ENCODE measurements at regions not wholly inside any gene's neighbourhood (a gene's known extent, or its start where the extent isn't known, plus 50 kb on each side); places are given as distances from the start of the nearest gene placed in this dataset.

GRCh38 chr21:34220556-34221195 lies 143.1 kb upstream of the KCNE2 start:
- no peak for DNase-seq
- no peaks in the 10 kb centered on the region for H3K4me1 ChIP-seq
- no peaks in the 10 kb centered on the region for H3K27me3 ChIP-seq
- TF ChIP-seq POLR2AphosphoS5 (IDR thresholded peaks at IDR 0.05) (no peak), CTCF (IDR thresholded peaks at IDR 0.05) (no peak), EP300 (IDR thresholded peaks at IDR 0.05; ENCODE audit: low read depth) (no peak)
- WGBS, 2 donors (ENCODE audit: low coverage in 1 of 2), result 80 to 92% methylated on average over 1 of the region's 1 CpG
- peak overlapping the region in 2 of 4 donors; percentile 10 to 16 for H3K27ac ChIP-seq
- in situ Hi-C loops (cut with MboI; ENCODE audit: low pct_ligation_motif_present in 1 of 4, low pct_unique_long_range_greater_than_20kb in 1 of 4, low sequenced_read_pairs in 3 of 4), result loop anchor here in 1 of 4 donors (25.0 kb wide), 1 partner anchor 283 kb away; no protein-coding TSS in a partner anchor
- H3K4me3 ChIP-seq, result no peak overlapping the region
- no peaks in the 10 kb centered on the region for H3K36me3 ChIP-seq
- intact Hi-C loops (cut with DNase I; ENCODE audit: low total_unique reads), result no loop called here
- no peaks in the 10 kb centered on the region for H3K9me3 ChIP-seq

- Histone ChIP-seq H3K4me1 (no peaks in the 10 kb centered on the region), H3K27me3 (no peaks in the 10 kb centered on the region), H3K9me3 (no peaks in the 10 kb centered on the region), H3K27ac (peak overlapping the region in 2 of 4 donors; percentile 10 to 16), H3K36me3 (no peaks in the 10 kb centered on the region), H3K4me3 (no peak overlapping the region)
- intact Hi-C loops (cut with DNase I; ENCODE audit: low total_unique reads), result no loop called here
- in situ Hi-C loops (cut with MboI; ENCODE audit: low pct_ligation_motif_present in 1 of 4, low pct_unique_long_range_greater_than_20kb in 1 of 4, low sequenced_read_pairs in 3 of 4), result loop anchor here in 1 of 4 donors (25.0 kb wide), 1 partner anchor 284 kb away; no protein-coding TSS in a partner anchor
- no peak for TF ChIP-seq POLR2AphosphoS5 (IDR thresholded peaks at IDR 0.05)
- TF ChIP-seq CTCF (IDR thresholded peaks at IDR 0.05), result no peak
- no peak for TF ChIP-seq POLR2A (IDR thresholded peaks at IDR 0.05)
- WGBS, 2 donors (ENCODE audit: low coverage in 1 of 2), result 75% methylated on average over 8 to 11 of the region's 11 CpGs
- DNase-seq, result no peak
Observed at GRCh38 chr21:34221331-34222030, 142.3 kb upstream of the KCNE2 start.

- no peak overlapping the region for H3K27ac ChIP-seq
- no peak for TF ChIP-seq POLR2AphosphoS5 (IDR thresholded peaks at IDR 0.05)
- no peak for TF ChIP-seq EP300 (IDR thresholded peaks at IDR 0.05; ENCODE audit: low read depth)
- no peak for TF ChIP-seq CTCF (IDR thresholded peaks at IDR 0.05)
- TF ChIP-seq POLR2A (IDR thresholded peaks at IDR 0.05), result no peak
- 67 to 86% methylated on average over 1 to 14 of the region's 14 CpGs for WGBS, 2 donors (ENCODE audit: low coverage in 1 of 2)
- no peaks in the 10 kb centered on the region for H3K4me1 ChIP-seq
- in situ Hi-C loops (cut with MboI; ENCODE audit: low pct_ligation_motif_present in 1 of 4, low pct_unique_long_range_greater_than_20kb in 1 of 4, low sequenced_read_pairs in 3 of 4), result loop anchor here in 1 of 4 donors (25.0 kb wide), 1 partner anchor 285 kb away; no protein-coding TSS in a partner anchor
- no peaks in the 10 kb centered on the region for H3K9me3 ChIP-seq
- no peak for DNase-seq
- no peaks in the 10 kb centered on the region for H3K36me3 ChIP-seq
- no peaks in the 10 kb centered on the region for H3K27me3 ChIP-seq
- H3K4me3 ChIP-seq, result no peak overlapping the region
- intact Hi-C loops (cut with DNase I; ENCODE audit: low total_unique reads), result no loop called here
Observed at GRCh38 chr21:34222031-34222335, 141.8 kb upstream of the KCNE2 start.

GRCh38 chr21:34223376-34223775 lies 140.4 kb upstream of the KCNE2 start:
- Histone ChIP-seq H3K9me3 (no peaks in the 10 kb centered on the region), H3K4me3 (no peak overlapping the region), H3K27ac (no peak overlapping the region), H3K36me3 (no peaks in the 10 kb centered on the region), H3K4me1 (no peaks in the 10 kb centered on the region), H3K27me3 (no peaks in the 10 kb centered on the region)
- WGBS, 2 donors (ENCODE audit: low coverage in 1 of 2), result 61 to 62% methylated on average over 2 of the region's 2 CpGs
- TF ChIP-seq CTCF (IDR thresholded peaks at IDR 0.05), result no peak
- TF ChIP-seq POLR2A (IDR thresholded peaks at IDR 0.05), result no peak
- TF ChIP-seq POLR2AphosphoS5 (IDR thresholded peaks at IDR 0.05), result no peak
- no peak for TF ChIP-seq EP300 (IDR thresholded peaks at IDR 0.05; ENCODE audit: low read depth)
- in situ Hi-C loops (cut with MboI; ENCODE audit: low pct_ligation_motif_present in 1 of 4, low pct_unique_long_range_greater_than_20kb in 1 of 4, low sequenced_read_pairs in 3 of 4) (loop anchor here in 1 of 4 donors (25.0 kb wide), 1 partner anchor 286 kb away; no protein-coding TSS in a partner anchor), intact Hi-C loops (cut with DNase I; ENCODE audit: low total_unique reads) (no loop called here)
- DNase-seq, result no peak
